VCaP (cell line): ENCODE measurements at regions not wholly inside any gene's neighbourhood (a gene's known extent, or its start where the extent isn't known, plus 50 kb on each side); places are given as distances from the start of the nearest gene placed in this dataset.

Experiments
- H3K27ac ChIP-seq: fragments of 450-650 bp; 2 replicates; pipeline ENCODE4 v1.5.1; 2017
- TF ChIP-seq, protein P1 (sequence below): fragments of 450-650 bp; conservative IDR thresholded peaks from 2 replicates; pipeline ENCODE4 v1.5.1; 2017; ENCODE audit warnings: mild to moderate bottlenecking, moderate library complexity

DNA sequence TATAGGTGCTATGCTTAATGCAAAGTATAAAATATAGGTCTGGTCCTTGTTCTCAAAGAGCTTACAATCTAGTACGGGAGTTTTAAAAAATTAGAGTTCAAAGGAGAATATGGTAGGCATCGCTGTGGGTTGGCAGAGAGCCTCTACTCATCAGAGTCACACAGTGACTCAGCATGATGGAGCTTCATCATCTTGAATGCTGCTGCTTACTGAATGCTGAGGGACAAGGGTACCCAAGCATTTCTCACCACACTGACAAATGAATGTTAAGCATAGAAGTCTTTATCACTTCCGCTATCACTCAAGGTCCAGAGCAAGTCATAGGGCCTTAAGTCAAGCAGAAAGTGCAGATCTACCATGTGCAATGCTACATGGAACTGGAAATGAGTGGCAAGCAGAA lies 268.6 kb upstream of the IGFBP7 start:
- TF ChIP-seq, protein P1, sequence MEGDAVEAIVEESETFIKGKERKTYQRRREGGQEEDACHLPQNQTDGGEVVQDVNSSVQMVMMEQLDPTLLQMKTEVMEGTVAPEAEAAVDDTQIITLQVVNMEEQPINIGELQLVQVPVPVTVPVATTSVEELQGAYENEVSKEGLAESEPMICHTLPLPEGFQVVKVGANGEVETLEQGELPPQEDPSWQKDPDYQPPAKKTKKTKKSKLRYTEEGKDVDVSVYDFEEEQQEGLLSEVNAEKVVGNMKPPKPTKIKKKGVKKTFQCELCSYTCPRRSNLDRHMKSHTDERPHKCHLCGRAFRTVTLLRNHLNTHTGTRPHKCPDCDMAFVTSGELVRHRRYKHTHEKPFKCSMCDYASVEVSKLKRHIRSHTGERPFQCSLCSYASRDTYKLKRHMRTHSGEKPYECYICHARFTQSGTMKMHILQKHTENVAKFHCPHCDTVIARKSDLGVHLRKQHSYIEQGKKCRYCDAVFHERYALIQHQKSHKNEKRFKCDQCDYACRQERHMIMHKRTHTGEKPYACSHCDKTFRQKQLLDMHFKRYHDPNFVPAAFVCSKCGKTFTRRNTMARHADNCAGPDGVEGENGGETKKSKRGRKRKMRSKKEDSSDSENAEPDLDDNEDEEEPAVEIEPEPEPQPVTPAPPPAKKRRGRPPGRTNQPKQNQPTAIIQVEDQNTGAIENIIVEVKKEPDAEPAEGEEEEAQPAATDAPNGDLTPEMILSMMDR, result no peak
- no peak overlapping the region for H3K27ac ChIP-seq

GRCh38 chr4:57374866-57375595 lies 264.8 kb upstream of the IGFBP7 start:
- no peak overlapping the region for H3K27ac ChIP-seq
- TF ChIP-seq, protein P1, result no peak

DNA sequence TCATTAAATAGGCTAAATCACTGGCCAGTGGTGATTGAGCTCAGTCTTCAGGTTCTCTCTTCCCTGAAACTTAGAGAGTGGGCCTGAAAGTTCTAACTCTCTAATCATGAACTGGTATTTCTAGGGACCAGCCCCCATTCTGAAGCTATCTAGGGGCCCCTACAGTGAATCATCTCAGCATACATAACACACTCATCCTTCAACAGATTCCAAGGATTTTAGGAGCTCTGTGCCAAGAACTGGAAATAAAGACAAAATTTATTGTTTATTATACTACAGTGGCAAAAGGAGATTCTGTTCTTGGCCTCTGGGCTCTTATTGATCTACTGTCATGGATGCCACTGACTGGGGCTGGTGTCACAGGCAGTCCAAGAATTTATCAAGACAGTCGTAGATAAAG lies 263.8 kb upstream of the IGFBP7 start:
- TF ChIP-seq, protein P1, result no peak
- H3K27ac ChIP-seq, result no peak overlapping the region

GRCh38 chr4:57371671-57372070 lies 261.5 kb upstream of the IGFBP7 start:
- TF ChIP-seq, protein P1, result no peak
- H3K27ac ChIP-seq, result no peak overlapping the region

GRCh38 chr4:57370691-57371090 lies 260.5 kb upstream of the IGFBP7 start:
- TF ChIP-seq, protein P1, result no peak
- H3K27ac ChIP-seq, result no peak overlapping the region

GRCh38 chr4:57369446-57369845 lies 259.3 kb upstream of the IGFBP7 start:
- TF ChIP-seq, protein P1, result no peak
- no peak overlapping the region for H3K27ac ChIP-seq

DNA sequence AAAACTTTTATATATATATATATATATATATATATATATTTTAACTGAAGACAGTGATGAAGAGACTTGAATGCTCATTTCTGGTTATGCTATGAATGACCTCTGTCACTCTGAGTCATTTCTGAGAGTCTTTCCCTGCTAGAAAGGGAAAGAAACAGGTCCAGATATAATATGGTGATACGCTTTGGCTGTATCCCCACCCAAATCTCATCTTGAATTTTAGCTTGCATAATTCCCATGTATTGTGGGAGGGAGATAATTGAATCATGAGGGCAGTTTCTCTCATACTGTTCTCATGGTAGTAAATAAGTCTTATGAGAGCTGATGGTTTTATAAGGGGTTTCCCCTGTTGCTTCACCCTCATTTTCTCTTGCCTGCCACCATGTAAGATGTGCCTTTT lies 254.1 kb upstream of the IGFBP7 start:
- TF ChIP-seq, protein P1, result no peak
- H3K27ac ChIP-seq, result no peak overlapping the region
